ENCODE measurements at regions not wholly inside any gene's neighbourhood (a gene's known extent, or its start where the extent isn't known, plus 50 kb on each side); places are given as distances from the start of the nearest gene placed in this dataset.
"Not testable (repeated sequence)": the region's sequence is repeated elsewhere in the genome, so short reads cannot be mapped to it uniquely, and the experiment has no call there.

- Mint-ChIP-seq H3K27ac (no peak overlapping the region), H3K4me3 (no peak overlapping the region), H3K27me3 (ENCODE audit: low read depth, poor library complexity) (peaks cover 70% of the 10 kb centered on the region), H3K36me3 (ENCODE audit: low read depth) (no peaks in the 10 kb centered on the region), H3K4me1 (peaks cover 51% of the 10 kb centered on the region), H3K9me3 (no peaks in the 10 kb centered on the region)
- no peak for DNase-seq
- TF ChIP-seq CTCF (IDR thresholded peaks at IDR 0.05) = no peak
These were observed 162.3 kb upstream of the FOXF1 start for GRCh38 chr16:86347916-86348555.

GRCh38 chr16:86349338-86349900, 160.9 kb upstream of the FOXF1 start:
- Mint-ChIP-seq H3K4me3 (no peak overlapping the region), H3K27ac (no peak overlapping the region), H3K9me3 (no peaks in the 10 kb centered on the region), H3K36me3 (ENCODE audit: low read depth) (no peaks in the 10 kb centered on the region), H3K27me3 (ENCODE audit: low read depth, poor library complexity) (peaks cover 67% of the 10 kb centered on the region), H3K4me1 (peaks cover 40% of the 10 kb centered on the region)
- TF ChIP-seq CTCF (IDR thresholded peaks at IDR 0.05) = no peak
- DNase-seq = no peak

GRCh38 chr16:86350289-86350688, 160.0 kb upstream of the FOXF1 start:
- peaks cover 42% of the 10 kb centered on the region for H3K4me1 Mint-ChIP-seq
- peaks cover 68% of the 10 kb centered on the region for H3K27me3 Mint-ChIP-seq (ENCODE audit: low read depth, poor library complexity)
- no peak overlapping the region for H3K4me3 Mint-ChIP-seq

GRCh38 chr16:86351041-86351784, 159.1 kb upstream of the FOXF1 start:
- Mint-ChIP-seq H3K9me3 (peaks cover 10% of the 10 kb centered on the region), H3K36me3 (ENCODE audit: low read depth) (no peaks in the 10 kb centered on the region), H3K27me3 (ENCODE audit: low read depth, poor library complexity) (peaks cover 69% of the 10 kb centered on the region), H3K4me1 (peaks cover 39% of the 10 kb centered on the region), H3K27ac (no peak overlapping the region), H3K4me3 (no peak overlapping the region)
- no peak for DNase-seq
- TF ChIP-seq CTCF (IDR thresholded peaks at IDR 0.05) = no peak

More at GRCh38 chr16:86350289-86350688, 160.0 kb upstream of the FOXF1 start:
- no peak for DNase-seq
- H3K9me3 Mint-ChIP-seq = peaks cover 2% of the 10 kb centered on the region
- H3K36me3 Mint-ChIP-seq (ENCODE audit: low read depth) = no peaks in the 10 kb centered on the region
- H3K27ac Mint-ChIP-seq = peak overlapping the region; percentile 21
- TF ChIP-seq CTCF (IDR thresholded peaks at IDR 0.05) = no peak

- not testable (repeated sequence) for DNase-seq; H3K36me3 Mint-ChIP-seq (ENCODE audit: low read depth); H3K27ac Mint-ChIP-seq; H3K4me3 Mint-ChIP-seq
- Mint-ChIP-seq H3K4me1 (peaks cover 39% of the 10 kb centered on the region), H3K27me3 (ENCODE audit: low read depth, poor library complexity) (peaks cover 66% of the 10 kb centered on the region), H3K9me3 (peaks cover 15% of the 10 kb centered on the region)
These were observed 158.6 kb upstream of the FOXF1 start for GRCh38 chr16:86351785-86352139.

GRCh38 chr16:86353148-86353547, 157.2 kb upstream of the FOXF1 start:
- no peak for TF ChIP-seq CTCF (IDR thresholded peaks at IDR 0.05)
- Mint-ChIP-seq H3K4me3 (no peak overlapping the region), H3K27me3 (ENCODE audit: low read depth, poor library complexity) (peaks cover 61% of the 10 kb centered on the region)

More at GRCh38 chr16:86353148-86353547, 157.2 kb upstream of the FOXF1 start:
- Mint-ChIP-seq H3K9me3 (peaks cover 15% of the 10 kb centered on the region), H3K36me3 (ENCODE audit: low read depth) (no peaks in the 10 kb centered on the region), H3K4me1 (peaks cover 39% of the 10 kb centered on the region), H3K27ac (no peak overlapping the region)
- DNase-seq = no peak

All from nephron progenitor cell (in vitro differentiated cells).